Activated CD4-positive, alpha-beta T cell treated with anti-CD3 and anti-CD28 coated beads for 36 hours (primary cell): ENCODE measurements at regions not wholly inside any gene's neighbourhood (a gene's known extent, or its start where the extent isn't known, plus 50 kb on each side); places are given as distances from the start of the nearest gene placed in this dataset.
"Not testable (repeated sequence)": the region's sequence is repeated elsewhere in the genome, so short reads cannot be mapped to it uniquely, and the experiment has no call there.

ENCODE experiments used
- ATAC-seq: fragments of 200-7000 bp; cut with Tn5 transposase; one replicate; pipeline ENCODE4 v1.10.0; 2021; ENCODE audit warnings: mild to moderate bottlenecking, moderate library complexity
- CTCF ChIA-PET: fragments of 350-600 bp; sonication (Branson Sonifier 250); formaldehyde crosslinking; loops from one replicate; lab custom pipeline; 2021; ENCODE audit warnings: antibody characterized with exemption; lab: Charles Lee
- POLR2A ChIA-PET: fragments of 350-600 bp; sonication (Branson Sonifier 250); formaldehyde crosslinking; loops from one replicate; lab custom pipeline; 2021; ENCODE audit warnings: antibody characterized with exemption, inconsistent platforms; lab: Charles Lee
- DNase-seq: peaks from one replicate; pipeline ENCODE4 v3.0.0-alpha.2; 2020
- H3K27ac Mint-ChIP-seq: one replicate; pipeline ENCODE4 v1.8.0; 2021; ENCODE audit warnings: mixed read lengths
- H3K27me3 Mint-ChIP-seq: one replicate; pipeline ENCODE4 v1.8.0; 2021; ENCODE audit warnings: mixed read lengths
- H3K36me3 Mint-ChIP-seq: one replicate; pipeline ENCODE4 v1.8.0; 2021; ENCODE audit warnings: low read depth, mixed read lengths
- H3K4me1 Mint-ChIP-seq: one replicate; pipeline ENCODE4 v1.8.0; 2021; ENCODE audit warnings: mixed read lengths
- H3K4me3 Mint-ChIP-seq: one replicate; pipeline ENCODE4 v1.8.0; 2021; ENCODE audit warnings: mild to moderate bottlenecking, moderate library complexity, mixed read lengths
- H3K9me3 Mint-ChIP-seq: one replicate; pipeline ENCODE4 v1.8.0; 2021; ENCODE audit warnings: low read depth, mixed read lengths
- intact Hi-C, 2 experiments: fragments of 100-400 bp; cut with DNase I in 1 of 2; cut with micrococcal nuclease in 1 of 2; formaldehyde crosslinking; loops; one replicate each; pipeline versions ENCODE4 v1.14.2 to v1.15.1; 2022 to 2024; cut with DNase I, micrococcal nuclease

- CTCF ChIA-PET, result no interaction called here
- intact Hi-C loops, result no loop called here
- Mint-ChIP-seq H3K27ac (no peak overlapping the region), H3K4me1 (peaks cover 2% of the 10 kb centered on the region), H3K9me3 (no peaks in the 10 kb centered on the region), H3K27me3 (peaks cover 17% of the 10 kb centered on the region), H3K36me3 (no peaks in the 10 kb centered on the region), H3K4me3 (no peak overlapping the region)
- no peak for DNase-seq
- no peak for ATAC-seq
- POLR2A ChIA-PET, result interaction anchor here (0.7 kb wide), 1 partner anchor 1072 kb away, joined by 3 read pairs; no protein-coding TSS in a partner anchor
Measured at GRCh38 chr5:90338712-90339372, 70.7 kb downstream of the CETN3 start.

GRCh38 chr5:90337449-90338052 lies 72.0 kb downstream of the CETN3 start:
- DNase-seq, result no peak
- H3K9me3 Mint-ChIP-seq, result no peaks in the 10 kb centered on the region
- CTCF ChIA-PET, result no interaction called here
- POLR2A ChIA-PET, result no interaction called here
- peaks cover 8% of the 10 kb centered on the region for H3K27me3 Mint-ChIP-seq
- ATAC-seq, result no peak
- intact Hi-C loops, result no loop called here
- no peak overlapping the region for H3K27ac Mint-ChIP-seq
- H3K4me3 Mint-ChIP-seq, result no peak overlapping the region
- H3K36me3 Mint-ChIP-seq, result no peaks in the 10 kb centered on the region
- H3K4me1 Mint-ChIP-seq, result peaks cover 2% of the 10 kb centered on the region

GRCh38 chr5:90336752-90337151 lies 72.8 kb downstream of the CETN3 start:
- Mint-ChIP-seq H3K27ac (no peak overlapping the region), H3K9me3 (no peaks in the 10 kb centered on the region), H3K36me3 (no peaks in the 10 kb centered on the region), H3K4me3 (no peak overlapping the region), H3K4me1 (peaks cover 2% of the 10 kb centered on the region), H3K27me3 (peaks cover 8% of the 10 kb centered on the region)
- DNase-seq (no peak), ATAC-seq (no peak)
- intact Hi-C loops, result no loop called here
- CTCF ChIA-PET, result no interaction called here
- POLR2A ChIA-PET, result no interaction called here

GRCh38 chr5:90334741-90335140 lies 74.8 kb downstream of the CETN3 start:
- no peak overlapping the region for H3K27ac Mint-ChIP-seq
- ATAC-seq (no peak), DNase-seq (no peak)
- H3K36me3 Mint-ChIP-seq, result no peaks in the 10 kb centered on the region
- ChIA-PET CTCF (interaction anchor here (0.7 kb wide), 1 partner anchor 393 kb away, joined by 3 read pairs; no protein-coding TSS in a partner anchor), POLR2A (no interaction called here)
- no peak overlapping the region for H3K4me3 Mint-ChIP-seq
- no peaks in the 10 kb centered on the region for H3K9me3 Mint-ChIP-seq
- peaks cover 9% of the 10 kb centered on the region for H3K27me3 Mint-ChIP-seq
- H3K4me1 Mint-ChIP-seq, result peaks cover 4% of the 10 kb centered on the region
- intact Hi-C loops, result no loop called here

GRCh38 chr5:90329911-90330310 lies 79.6 kb downstream of the CETN3 start:
- intact Hi-C loops, result no loop called here
- Mint-ChIP-seq H3K9me3 (no peaks in the 10 kb centered on the region), H3K4me3 (no peak overlapping the region), H3K36me3 (no peaks in the 10 kb centered on the region), H3K27ac (no peak overlapping the region), H3K27me3 (peaks cover 13% of the 10 kb centered on the region), H3K4me1 (peaks cover 3% of the 10 kb centered on the region)
- ATAC-seq (no peak), DNase-seq (no peak)
- ChIA-PET POLR2A (no interaction called here), CTCF (no interaction called here)

GRCh38 chr5:90326995-90327394 lies 82.6 kb downstream of the CETN3 start:
- no peaks in the 10 kb centered on the region for H3K9me3 Mint-ChIP-seq
- no peaks in the 10 kb centered on the region for H3K36me3 Mint-ChIP-seq
- no peak overlapping the region for H3K27ac Mint-ChIP-seq
- H3K4me1 Mint-ChIP-seq, result peaks cover 3% of the 10 kb centered on the region
- CTCF ChIA-PET, result no interaction called here
- H3K27me3 Mint-ChIP-seq, result peaks cover 12% of the 10 kb centered on the region
- no peak for ATAC-seq
- no peak overlapping the region for H3K4me3 Mint-ChIP-seq
- POLR2A ChIA-PET, result no interaction called here
- no peak for DNase-seq
- intact Hi-C loops, result no loop called here

- H3K27me3 Mint-ChIP-seq, result peaks cover 15% of the 10 kb centered on the region
- intact Hi-C loops, result no loop called here
Measured at GRCh38 chr5:90325093-90325492, 84.5 kb downstream of the CETN3 start.

GRCh38 chr5:90320348-90320747 lies 89.2 kb downstream of the CETN3 start:
- H3K36me3 Mint-ChIP-seq, H3K9me3 Mint-ChIP-seq, H3K4me1 Mint-ChIP-seq, POLR2A ChIA-PET, DNase-seq, H3K27ac Mint-ChIP-seq, ATAC-seq, H3K27me3 Mint-ChIP-seq, H3K4me3 Mint-ChIP-seq, intact Hi-C loops: not testable (repeated sequence)
- CTCF ChIA-PET, result interaction anchor here (0.8 kb wide), 1 partner anchor 7 kb away, joined by 3 read pairs; no protein-coding TSS in a partner anchor

More at GRCh38 chr5:90325093-90325492, 84.5 kb downstream of the CETN3 start:
- no peak for DNase-seq
- Mint-ChIP-seq H3K27ac (no peak overlapping the region), H3K4me3 (no peak overlapping the region), H3K4me1 (peaks cover 3% of the 10 kb centered on the region), H3K36me3 (no peaks in the 10 kb centered on the region), H3K9me3 (peaks cover 3% of the 10 kb centered on the region)
- ChIA-PET POLR2A (no interaction called here), CTCF (no interaction called here)
- no peak for ATAC-seq

GRCh38 chr5:90312027-90312426 lies 97.5 kb downstream of the CETN3 start:
- ChIA-PET POLR2A (no interaction called here), CTCF (no interaction called here)
- DNase-seq (no peak), ATAC-seq (no peak)
- Mint-ChIP-seq H3K36me3 (no peaks in the 10 kb centered on the region), H3K27me3 (peaks cover 4% of the 10 kb centered on the region), H3K9me3 (no peaks in the 10 kb centered on the region), H3K4me3 (no peak overlapping the region), H3K27ac (no peak overlapping the region), H3K4me1 (no peaks in the 10 kb centered on the region)
- intact Hi-C loops, result no loop called here

- no peak overlapping the region for H3K27ac Mint-ChIP-seq
- H3K4me3 Mint-ChIP-seq, result no peak overlapping the region
- no peaks in the 10 kb centered on the region for H3K9me3 Mint-ChIP-seq
- CTCF ChIA-PET, result interaction anchor here (0.5 to 0.7 kb wide), 2 partner anchors 1526 to 1575 kb away, joined by 3 read pairs; no protein-coding TSS in a partner anchor
- DNase-seq (no peak), ATAC-seq (no peak)
- no peaks in the 10 kb centered on the region for H3K4me1 Mint-ChIP-seq
- intact Hi-C loops, result no loop called here
- peaks cover 5% of the 10 kb centered on the region for H3K27me3 Mint-ChIP-seq
- POLR2A ChIA-PET, result no interaction called here
- no peaks in the 10 kb centered on the region for H3K36me3 Mint-ChIP-seq
Measured at GRCh38 chr5:90311401-90311800, 98.2 kb downstream of the CETN3 start.

- Mint-ChIP-seq H3K9me3 (no peaks in the 10 kb centered on the region), H3K4me3 (no peak overlapping the region), H3K27me3 (peaks cover 10% of the 10 kb centered on the region), H3K36me3 (no peaks in the 10 kb centered on the region), H3K27ac (no peak overlapping the region), H3K4me1 (no peaks in the 10 kb centered on the region)
- no peak for DNase-seq
- ChIA-PET POLR2A (no interaction called here), CTCF (no interaction called here)
- intact Hi-C loops, result no loop called here
- ATAC-seq, result no peak
Measured at GRCh38 chr5:90308787-90309585, 100.6 kb downstream of the CETN3 start.
